NCI-H1436 (cell line): ENCODE measurements at regions not wholly inside any gene's neighbourhood (a gene's known extent, or its start where the extent isn't known, plus 50 kb on each side); places are given as distances from the start of the nearest gene placed in this dataset.
"Not testable (repeated sequence)": the region's sequence is repeated elsewhere in the genome, so short reads cannot be mapped to it uniquely, and the experiment has no call there.

Experiments
- DNase-seq: peaks from one replicate; lab custom pipeline; 2025; lab: John Stamatoyannopoulos, UW

DNA sequence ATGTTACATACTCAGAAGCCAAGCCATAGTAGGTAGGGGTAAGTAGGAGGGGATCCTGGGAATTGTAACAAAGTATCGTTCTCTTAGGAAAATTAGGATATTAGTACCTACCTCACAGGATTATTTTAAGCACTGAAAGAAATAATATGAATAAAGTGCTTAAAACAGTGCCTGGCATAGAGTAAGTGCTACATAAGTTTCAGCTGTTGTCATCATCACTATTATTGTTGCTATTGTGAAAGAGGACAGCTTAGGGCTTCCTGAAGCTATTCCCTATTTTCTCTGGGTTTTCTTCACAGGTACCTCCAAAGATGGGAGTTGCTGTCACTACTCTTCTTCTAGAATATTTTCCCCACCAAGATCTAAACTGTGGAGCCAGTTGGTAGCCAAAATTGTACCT lies 443.7 kb upstream of the FGF16 start:
- no peak for DNase-seq

DNA sequence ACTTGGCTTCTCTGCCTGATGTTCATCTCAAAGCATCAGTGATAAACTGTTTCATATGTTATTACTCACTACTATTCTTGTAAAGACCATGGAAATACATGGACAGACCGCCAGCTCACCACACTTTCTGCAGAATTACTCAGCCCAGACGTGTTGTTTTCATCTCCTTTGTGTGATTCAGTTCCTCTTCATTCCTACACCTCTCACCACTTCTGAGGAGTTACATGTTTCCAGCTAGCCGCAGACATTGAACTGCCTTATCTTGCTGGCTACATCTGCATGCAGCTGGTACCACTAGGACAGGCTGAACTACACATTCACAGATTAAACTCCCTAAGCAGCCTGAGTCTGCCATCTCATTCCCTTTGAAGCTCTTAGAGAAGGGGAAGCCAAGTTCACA lies 443.2 kb upstream of the FGF16 start:
- DNase-seq = no peak

DNA sequence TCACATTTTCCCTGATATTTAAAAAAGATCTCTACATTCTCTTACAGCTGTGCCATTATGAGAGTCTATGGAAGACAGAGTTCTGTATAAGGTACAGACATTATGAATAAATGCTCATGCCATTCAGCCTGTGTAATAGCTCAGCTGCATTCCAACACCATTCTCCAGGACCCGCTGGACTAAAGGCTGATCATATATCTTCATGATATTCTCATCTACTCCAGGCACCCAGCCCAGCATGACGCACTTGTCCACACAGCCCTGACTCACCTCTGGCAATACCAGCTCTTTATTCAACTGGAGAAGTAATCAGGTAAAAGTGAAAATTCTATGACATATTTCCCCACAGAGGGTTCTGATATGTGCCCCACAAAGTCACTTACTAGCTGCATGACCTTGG lies 437.5 kb upstream of the FGF16 start:
- DNase-seq = no peak

GRCh38 chrX:77014377-77015372 lies 432.5 kb upstream of the FGF16 start:
- peak; percentile 88 for DNase-seq

DNA sequence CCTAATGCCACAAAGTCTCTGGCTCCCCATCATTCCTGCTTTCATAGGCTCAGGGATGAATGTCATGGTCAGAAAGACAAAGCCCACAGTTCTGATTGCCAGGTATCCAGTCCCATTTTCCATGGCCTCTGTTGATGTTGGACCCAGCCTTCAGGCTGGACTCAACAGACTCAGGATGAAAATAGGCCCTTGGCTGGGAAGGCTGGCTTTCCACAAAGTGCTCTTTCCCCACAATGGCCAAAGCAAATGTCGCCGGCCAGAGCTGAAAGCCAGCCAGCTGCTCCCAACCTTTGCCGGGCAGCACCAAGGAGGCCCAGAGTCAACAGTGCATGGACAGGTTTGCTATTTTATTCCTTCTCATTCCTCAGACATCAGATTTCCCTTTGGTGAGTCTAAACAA lies 430.1 kb upstream of the FGF16 start:
- DNase-seq = no peak

- peak; percentile 41 for DNase-seq
Observed at GRCh38 chrX:77046180-77046810, 400.9 kb upstream of the FGF16 start.

DNA sequence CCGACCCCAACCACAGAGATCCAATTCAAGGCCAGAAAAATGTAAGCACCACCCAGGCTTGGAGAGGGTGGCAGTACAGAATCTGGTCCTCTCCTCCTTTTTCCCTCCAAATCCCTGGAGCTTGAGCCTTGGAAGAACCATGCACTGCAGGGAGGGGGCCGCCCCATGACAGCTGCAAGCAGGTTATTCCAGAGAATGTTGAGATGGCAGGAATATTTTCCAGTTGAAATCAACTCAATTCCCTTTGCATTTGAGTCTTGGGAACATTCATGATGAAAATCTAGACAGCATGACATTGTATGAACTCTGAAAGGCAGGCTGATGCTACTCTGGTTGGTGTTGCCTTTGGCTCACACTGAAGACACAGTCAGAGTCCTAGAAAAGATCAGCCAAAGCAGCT lies 386.6 kb upstream of the FGF16 start:
- DNase-seq = no peak

DNA sequence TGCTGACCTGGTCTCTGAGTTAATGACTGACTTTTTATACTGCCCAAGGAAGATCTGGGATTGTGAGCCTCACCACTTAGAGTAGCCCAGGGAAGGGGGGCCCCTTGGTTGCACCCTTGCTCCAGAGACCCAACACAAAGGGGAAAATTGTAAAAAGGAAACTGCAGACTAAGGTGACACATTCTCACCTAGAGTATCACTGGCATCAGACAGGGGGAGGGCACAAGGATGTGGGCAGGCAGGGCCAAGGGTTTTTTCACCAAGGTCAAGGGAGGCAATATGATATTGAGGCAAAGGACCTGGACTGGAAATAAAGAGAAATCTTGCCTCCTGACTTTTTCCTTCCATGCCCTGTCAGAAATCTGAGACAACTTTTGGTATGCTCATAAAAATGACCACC lies 386.2 kb upstream of the FGF16 start:
- no peak for DNase-seq

- DNase-seq = no peak
Observed at GRCh38 chrX:77061545-77061944, 385.6 kb upstream of the FGF16 start.

DNA sequence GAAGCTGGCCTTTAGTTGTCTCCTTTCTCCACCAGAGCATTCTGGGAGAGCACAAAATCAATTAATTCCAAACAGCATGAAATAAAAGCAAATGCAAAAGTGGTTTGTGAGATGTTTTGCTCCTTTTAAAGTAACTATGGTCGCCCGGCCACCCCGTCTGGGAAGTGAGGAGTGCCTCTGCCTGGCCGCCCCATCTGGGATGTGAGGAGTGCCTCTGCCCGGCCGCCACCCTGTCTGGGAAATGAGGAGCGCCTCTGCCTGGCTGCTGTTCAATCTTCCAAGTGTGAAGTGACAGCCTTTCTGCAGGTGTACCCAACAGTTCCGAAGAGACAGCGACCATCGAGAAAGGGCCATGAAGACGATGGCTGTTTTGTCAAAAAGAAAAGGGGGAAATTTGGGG lies 381.3 kb upstream of the FGF16 start:
- DNase-seq = no peak

DNA sequence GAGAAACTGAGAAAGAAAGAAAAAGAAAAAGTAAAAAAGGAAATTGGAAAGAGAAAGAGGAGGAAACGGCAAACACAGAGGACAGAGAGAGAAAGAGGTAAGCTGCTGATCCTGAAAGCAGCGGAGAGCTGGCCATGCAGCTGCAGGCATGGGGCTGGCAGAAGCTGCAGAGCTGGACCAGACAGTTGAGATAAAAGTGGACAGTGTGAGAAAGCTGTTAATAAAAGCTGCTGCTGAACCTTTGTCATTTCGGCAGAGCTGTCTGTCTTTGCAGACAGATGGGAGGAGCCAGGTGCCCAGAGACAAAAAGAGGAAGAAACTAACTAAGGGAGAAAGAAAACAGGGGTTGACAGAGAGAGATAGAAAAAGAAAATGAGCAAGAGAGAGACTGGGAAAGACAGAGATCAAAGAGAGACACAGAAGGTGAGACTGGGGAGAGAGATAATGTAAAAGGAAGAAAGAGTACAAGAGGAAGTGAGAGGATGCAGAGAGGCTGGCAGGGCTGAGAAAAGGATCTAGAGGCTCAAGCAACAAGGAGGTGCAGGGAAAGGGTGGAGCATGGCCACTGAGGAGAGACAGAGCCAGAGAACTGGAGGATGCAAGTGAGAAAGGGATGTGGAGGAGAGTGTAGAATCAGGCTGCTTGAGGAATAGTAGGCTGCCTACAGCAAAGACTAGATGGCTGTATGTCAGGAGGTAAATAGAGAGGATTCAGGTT lies 376.8 kb upstream of the FGF16 start:
- no peak for DNase-seq

- DNase-seq = no peak
Observed at GRCh38 chrX:77076896-77077295, 370.3 kb upstream of the FGF16 start.

DNA sequence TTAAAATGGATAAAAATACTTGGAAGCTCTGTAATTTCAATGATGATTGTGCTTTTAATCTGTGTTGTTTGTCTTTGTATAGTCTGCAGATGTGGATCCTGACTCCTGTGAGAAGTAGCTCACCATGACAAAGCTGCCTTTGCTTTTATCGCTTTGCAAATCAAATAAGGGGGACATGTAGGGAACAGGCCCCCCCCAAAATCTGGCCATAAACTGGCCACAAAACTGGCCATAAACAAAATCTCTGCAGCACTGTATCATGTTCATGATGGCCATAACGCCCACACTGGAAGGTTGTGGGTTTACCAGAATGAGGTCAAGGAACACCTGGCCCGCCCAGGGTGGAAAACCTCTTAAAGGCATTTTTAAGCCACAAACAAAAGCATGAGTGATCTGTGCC lies 366.0 kb upstream of the FGF16 start:
- not testable (repeated sequence) for DNase-seq

DNA sequence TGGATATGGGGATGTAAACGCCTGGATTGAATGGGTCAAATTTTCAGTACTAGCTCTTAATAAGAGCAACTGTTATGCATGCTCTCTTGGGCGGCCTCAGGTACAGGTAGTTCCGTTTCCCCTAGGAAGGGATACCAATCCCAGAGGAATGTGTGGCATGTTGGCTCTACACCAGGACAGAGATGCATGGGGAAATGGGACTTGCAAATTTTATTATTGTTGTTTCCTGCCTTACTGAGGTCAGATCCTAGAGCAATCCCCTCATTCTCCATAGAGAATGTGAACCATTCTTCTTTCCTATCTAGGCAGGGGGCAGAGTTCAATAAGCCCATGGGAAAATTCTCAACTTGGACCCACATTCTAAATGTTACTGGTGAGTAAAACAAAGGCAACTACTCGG lies 361.8 kb upstream of the FGF16 start:
- no peak for DNase-seq

DNA sequence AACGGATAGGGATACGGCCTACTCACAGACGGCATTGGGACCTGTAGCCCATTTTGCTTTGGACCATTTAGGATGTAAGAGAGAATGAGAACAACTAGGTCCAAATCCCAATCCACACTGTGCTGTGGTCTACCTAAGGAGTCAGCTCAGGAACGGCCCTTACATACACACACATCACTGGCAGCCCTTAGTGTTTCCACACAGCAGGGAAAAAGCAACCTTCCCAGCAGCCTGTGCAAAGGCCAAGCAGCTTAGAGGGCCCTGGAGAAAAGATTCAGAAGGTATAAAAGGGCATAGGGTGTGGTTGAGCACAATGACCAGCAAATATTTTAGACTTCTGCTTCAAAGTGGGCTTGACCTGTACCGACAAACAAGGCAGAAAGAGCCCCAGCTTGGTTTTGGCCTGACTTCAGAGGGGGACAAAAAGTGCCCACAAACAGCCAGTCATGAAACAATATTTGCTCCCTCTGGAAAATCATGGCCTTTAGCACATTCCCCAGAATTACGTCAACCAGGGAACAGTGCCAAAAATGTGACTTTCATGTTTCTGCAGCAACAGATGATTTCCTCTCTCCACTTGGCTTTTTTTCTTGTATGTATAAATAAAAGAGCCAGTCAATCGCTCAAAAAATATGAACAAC lies 359.5 kb upstream of the FGF16 start:
- DNase-seq = no peak

DNA sequence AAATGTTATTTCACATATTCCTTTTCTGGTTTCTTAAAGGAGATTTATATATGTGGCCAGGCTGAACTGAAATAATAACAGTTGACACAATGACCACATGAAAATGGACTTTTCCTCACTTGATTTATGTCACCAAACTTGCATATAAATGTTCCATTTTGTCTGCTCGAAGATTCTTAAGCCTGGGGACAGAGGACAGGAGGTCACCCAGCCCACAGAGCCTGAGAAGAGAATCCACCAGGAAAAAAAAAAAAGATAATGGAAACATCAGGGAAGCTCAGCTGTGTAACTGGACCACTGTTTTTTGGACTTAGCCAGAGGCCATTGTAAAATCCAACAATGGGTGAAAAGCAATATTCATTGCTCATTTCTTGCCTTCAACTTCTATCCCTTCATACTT lies 359.0 kb upstream of the FGF16 start:
- no peak for DNase-seq

GRCh38 chrX:77114501-77114900 lies 332.7 kb upstream of the FGF16 start:
- DNase-seq = no peak

- DNase-seq = no peak
Observed at GRCh38 chrX:77118686-77119085, 328.5 kb upstream of the FGF16 start.

DNA sequence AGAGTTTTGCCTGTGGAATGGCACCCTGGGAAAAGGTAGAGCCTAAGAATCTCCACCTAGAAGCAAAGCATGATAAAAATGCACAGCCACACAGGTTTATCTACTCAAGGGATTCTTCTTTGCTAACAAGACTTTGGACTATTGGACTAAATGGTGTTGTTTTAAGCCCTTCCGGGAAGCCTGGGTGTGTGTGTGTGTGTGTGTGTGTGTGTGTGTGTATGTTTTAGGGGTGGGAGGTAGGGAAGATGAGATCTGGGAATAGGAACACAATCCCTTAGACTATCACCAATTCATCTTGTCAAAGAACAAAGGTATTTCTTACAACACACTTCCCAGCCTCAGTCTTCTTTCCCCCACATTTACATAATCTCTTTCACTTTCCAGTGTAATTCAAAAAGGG lies 327.5 kb upstream of the FGF16 start:
- DNase-seq = no peak

- not testable (repeated sequence) for DNase-seq
Observed at GRCh38 chrX:77123917-77124316, 323.3 kb upstream of the FGF16 start.

DNA sequence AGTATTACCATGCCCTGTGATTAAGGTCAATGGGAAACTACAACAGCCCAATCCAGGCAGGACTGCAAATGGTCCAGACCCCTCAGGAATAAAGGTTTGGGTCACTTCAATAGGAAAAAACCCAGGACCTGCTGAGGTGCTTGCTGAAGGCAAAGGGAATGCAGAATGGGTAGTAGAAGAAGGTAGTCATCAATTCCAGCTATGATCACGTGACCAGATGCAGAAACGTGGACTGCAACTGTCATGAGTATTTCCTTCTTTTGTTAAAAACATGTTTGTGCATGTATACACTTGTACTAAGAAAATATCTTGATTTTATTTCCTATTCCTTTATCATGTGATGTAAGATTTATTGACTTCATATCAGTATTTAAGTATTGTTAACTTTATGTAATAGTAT lies 319.6 kb upstream of the FGF16 start:
- DNase-seq = not testable (repeated sequence)

DNA sequence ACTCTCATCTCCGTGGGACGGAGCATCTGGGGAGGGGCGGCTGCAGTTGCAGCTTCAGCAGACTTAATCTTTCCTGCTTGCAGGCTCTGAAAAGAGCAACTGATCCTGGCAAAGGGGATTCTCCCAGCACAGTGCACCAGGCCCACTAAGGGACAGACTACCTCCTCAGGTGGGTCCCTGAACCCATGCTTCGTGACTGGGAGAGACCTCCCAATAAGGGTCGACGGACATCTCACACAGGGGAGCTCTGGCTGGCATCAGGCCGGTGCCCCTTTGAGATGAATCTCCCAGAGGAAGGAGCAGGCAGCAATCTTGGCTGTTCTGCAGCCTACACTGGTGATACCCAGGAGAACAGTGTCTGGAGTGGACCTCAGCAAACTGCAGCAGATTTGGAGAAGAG lies 303.3 kb upstream of the FGF16 start:
- no peak for DNase-seq
